ENCODE measurements at regions not wholly inside any gene's neighbourhood (a gene's known extent, or its start where the extent isn't known, plus 50 kb on each side); places are given as distances from the start of the nearest gene placed in this dataset.

GRCh38 chr10:120983721-120984120, 132.6 kb downstream of the WDR11 start:
- CTCF ChIA-PET = no interaction called here
- Histone ChIP-seq H3K27me3 (ENCODE audit: control insufficient read depth, insufficient read depth, low read length) (peaks cover 11% of the 10 kb centered on the region), H3K4me3 (ENCODE audit: low read depth, low read length) (no peak overlapping the region), H3K27ac (ENCODE audit: low read depth, low read length) (no peak overlapping the region), H3K9me3 (ENCODE audit: control insufficient read depth, insufficient read depth, low read length) (peaks cover 23% of the 10 kb centered on the region)
- DNase-seq (ENCODE audit: low read depth, low spot score) = no peak
- TF ChIP-seq, protein P1, sequence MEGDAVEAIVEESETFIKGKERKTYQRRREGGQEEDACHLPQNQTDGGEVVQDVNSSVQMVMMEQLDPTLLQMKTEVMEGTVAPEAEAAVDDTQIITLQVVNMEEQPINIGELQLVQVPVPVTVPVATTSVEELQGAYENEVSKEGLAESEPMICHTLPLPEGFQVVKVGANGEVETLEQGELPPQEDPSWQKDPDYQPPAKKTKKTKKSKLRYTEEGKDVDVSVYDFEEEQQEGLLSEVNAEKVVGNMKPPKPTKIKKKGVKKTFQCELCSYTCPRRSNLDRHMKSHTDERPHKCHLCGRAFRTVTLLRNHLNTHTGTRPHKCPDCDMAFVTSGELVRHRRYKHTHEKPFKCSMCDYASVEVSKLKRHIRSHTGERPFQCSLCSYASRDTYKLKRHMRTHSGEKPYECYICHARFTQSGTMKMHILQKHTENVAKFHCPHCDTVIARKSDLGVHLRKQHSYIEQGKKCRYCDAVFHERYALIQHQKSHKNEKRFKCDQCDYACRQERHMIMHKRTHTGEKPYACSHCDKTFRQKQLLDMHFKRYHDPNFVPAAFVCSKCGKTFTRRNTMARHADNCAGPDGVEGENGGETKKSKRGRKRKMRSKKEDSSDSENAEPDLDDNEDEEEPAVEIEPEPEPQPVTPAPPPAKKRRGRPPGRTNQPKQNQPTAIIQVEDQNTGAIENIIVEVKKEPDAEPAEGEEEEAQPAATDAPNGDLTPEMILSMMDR (IDR thresholded peaks at IDR 0.05; ENCODE audit: low read depth, low read length) = no peak
- POLR2A ChIA-PET = no interaction called here

DNA sequence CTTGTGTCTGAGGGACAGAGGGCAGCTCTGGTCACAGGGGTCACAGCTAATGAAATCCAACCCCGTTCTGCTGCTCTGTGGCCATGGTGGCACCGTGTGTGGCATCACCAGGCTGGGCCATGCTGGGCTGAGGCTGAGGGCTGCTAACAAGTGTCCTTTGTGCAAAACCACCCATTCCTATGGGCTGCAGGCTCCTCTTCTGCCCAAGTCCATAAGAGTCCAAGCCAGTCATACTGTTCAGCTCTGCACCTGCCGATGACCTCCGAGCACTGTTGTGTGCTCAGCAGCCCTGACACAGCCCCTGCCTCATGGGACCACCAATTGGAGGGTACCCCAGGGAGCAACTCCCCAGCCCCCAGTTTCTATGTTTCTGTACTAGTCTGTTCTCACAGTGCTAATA, 133.1 kb downstream of the WDR11 start:
- no peak for DNase-seq (ENCODE audit: low read depth, low spot score)
- CTCF ChIA-PET = no interaction called here
- TF ChIP-seq, protein P1 (IDR thresholded peaks at IDR 0.05; ENCODE audit: low read depth, low read length) = no peak
- Histone ChIP-seq H3K27me3 (ENCODE audit: control insufficient read depth, insufficient read depth, low read length) (peaks cover 8% of the 10 kb centered on the region), H3K27ac (ENCODE audit: low read depth, low read length) (no peak overlapping the region), H3K9me3 (ENCODE audit: control insufficient read depth, insufficient read depth, low read length) (peaks cover 28% of the 10 kb centered on the region), H3K4me3 (ENCODE audit: low read depth, low read length) (no peak overlapping the region)
- POLR2A ChIA-PET = no interaction called here

DNA sequence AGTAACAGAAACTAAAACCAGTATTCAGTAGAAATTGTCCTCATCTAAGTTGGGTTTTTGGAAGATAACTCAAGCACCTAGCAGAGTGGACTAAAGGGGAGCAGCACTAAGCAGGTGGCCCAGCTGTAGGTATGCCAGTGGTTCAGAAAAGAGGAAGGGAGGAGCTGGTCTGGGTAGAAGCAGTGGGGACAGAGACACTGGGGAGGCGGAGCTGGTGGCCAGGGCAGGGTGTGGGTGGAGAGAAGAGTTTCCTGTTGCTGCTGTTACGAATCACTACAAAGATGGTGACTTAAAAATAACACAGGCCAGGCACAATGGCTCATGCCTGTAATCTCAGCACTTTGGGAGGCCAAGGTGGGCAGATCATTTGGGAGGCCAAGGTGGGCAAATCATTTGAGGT, 136.2 kb downstream of the WDR11 start:
- Histone ChIP-seq H3K9me3 (ENCODE audit: control insufficient read depth, insufficient read depth, low read length) (peaks cover 40% of the 10 kb centered on the region), H3K27ac (ENCODE audit: low read depth, low read length) (no peak overlapping the region), H3K27me3 (ENCODE audit: control insufficient read depth, insufficient read depth, low read length) (no peaks in the 10 kb centered on the region), H3K4me3 (ENCODE audit: low read depth, low read length) (no peak overlapping the region)
- TF ChIP-seq, protein P1 (IDR thresholded peaks at IDR 0.05; ENCODE audit: low read depth, low read length) = no peak
- no peak for DNase-seq (ENCODE audit: low read depth, low spot score)
- POLR2A ChIA-PET = no interaction called here
- CTCF ChIA-PET = no interaction called here

DNA sequence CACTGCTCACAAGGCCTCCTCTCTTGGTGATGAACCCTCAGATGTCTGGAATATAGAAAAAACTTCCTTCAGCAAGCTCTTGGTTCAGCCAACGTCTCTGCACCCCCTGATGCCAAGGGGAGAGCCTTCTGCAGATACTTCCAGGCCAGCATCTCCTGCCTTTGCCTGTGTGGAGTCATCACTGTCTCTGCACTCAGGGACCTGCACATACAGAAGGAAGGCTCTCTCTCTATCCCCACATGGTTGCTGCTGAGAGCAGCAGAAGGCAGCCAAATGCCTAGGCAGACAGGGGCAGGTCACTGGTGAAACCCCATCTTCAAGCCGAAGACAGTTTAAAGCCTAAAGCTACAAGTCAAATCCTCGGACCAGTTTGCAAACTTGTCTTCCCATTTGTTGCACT, 137.6 kb downstream of the WDR11 start:
- CTCF ChIA-PET = no interaction called here
- DNase-seq (ENCODE audit: low read depth, low spot score) = no peak
- no peak overlapping the region for H3K27ac ChIP-seq (ENCODE audit: low read depth, low read length)
- TF ChIP-seq, protein P1 (IDR thresholded peaks at IDR 0.05; ENCODE audit: low read depth, low read length) = no peak
- no peaks in the 10 kb centered on the region for H3K27me3 ChIP-seq (ENCODE audit: control insufficient read depth, insufficient read depth, low read length)
- H3K9me3 ChIP-seq (ENCODE audit: control insufficient read depth, insufficient read depth, low read length) = peaks cover 40% of the 10 kb centered on the region
- POLR2A ChIA-PET = no interaction called here
- H3K4me3 ChIP-seq (ENCODE audit: low read depth, low read length) = no peak overlapping the region

GRCh38 chr10:120989279-120989678, 138.1 kb downstream of the WDR11 start:
- POLR2A ChIA-PET = no interaction called here
- TF ChIP-seq, protein P1 (IDR thresholded peaks at IDR 0.05; ENCODE audit: low read depth, low read length) = no peak
- DNase-seq (ENCODE audit: low read depth, low spot score) = no peak
- Histone ChIP-seq H3K27me3 (ENCODE audit: control insufficient read depth, insufficient read depth, low read length) (no peaks in the 10 kb centered on the region), H3K9me3 (ENCODE audit: control insufficient read depth, insufficient read depth, low read length) (peaks cover 37% of the 10 kb centered on the region), H3K4me3 (ENCODE audit: low read depth, low read length) (no peak overlapping the region), H3K27ac (ENCODE audit: low read depth, low read length) (no peak overlapping the region)
- CTCF ChIA-PET = no interaction called here
